SKM-1 treated with dmso at 0.1 percent for 144 hours (cell line): ENCODE measurements at regions not wholly inside any gene's neighbourhood (a gene's known extent, or its start where the extent isn't known, plus 50 kb on each side); places are given as distances from the start of the nearest gene placed in this dataset.
"Not testable (repeated sequence)": the region's sequence is repeated elsewhere in the genome, so short reads cannot be mapped to it uniquely, and the experiment has no call there.

Experiments used
- DNase-seq: peaks from one replicate; lab custom pipeline; 2025; ENCODE audit not compliant: unreplicated experiment; lab: John Stamatoyannopoulos, UW

DNA sequence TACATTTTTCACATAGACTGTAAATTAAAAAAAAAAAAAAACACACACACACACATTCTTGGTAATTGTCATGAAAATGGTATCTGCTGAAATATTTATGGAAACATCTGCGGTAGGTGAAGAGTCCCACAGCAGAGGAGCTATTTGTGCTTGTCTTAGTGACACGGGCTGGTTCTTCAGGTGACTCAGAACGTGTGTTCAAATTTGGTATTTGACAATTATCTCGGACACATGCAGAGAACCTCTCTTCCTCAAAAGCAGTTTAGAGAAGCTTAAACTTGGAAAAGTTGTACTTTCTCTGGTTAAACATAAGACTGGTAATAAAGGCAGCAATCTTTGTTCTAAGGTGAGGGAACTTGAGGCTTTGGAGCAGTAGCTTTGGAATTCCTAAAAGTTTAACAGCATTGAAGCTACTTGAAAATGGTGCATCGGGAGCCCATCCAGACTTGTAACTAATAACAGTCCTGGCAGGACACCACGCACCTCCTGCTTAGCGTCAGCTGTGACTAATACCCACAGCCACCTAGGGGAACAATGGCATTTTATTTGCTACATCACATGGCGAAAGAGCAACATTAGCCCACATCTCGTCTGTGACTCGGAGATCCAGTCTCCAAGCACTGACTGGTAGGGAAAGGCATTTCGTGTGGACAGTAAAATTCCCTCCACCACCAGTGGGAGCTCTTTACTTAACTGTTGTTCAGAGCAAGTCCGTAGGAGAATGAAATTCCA lies 1505.1 kb upstream of the SLC10A2 start:
- peak; percentile 22 for DNase-seq

DNA sequence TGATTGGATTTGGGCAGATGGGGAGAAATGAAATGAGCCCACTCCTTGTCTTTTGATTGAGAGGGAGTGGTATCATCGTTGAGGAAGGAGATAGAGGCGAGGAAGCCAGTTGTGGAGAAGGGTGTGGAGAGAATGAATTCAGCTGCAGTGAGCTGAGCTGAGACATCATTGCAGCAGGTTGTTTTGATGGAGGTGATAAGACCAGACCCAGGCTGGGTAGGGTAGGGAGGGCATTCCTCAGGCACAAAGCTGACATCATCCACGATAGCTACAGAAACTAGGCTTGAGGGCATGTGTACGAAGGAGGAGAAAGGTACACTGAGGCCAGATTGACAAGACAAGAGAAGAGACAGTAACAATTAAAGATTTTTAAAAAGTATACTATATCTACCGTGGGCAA lies 1500.9 kb upstream of the SLC10A2 start:
- DNase-seq: no peak

DNA sequence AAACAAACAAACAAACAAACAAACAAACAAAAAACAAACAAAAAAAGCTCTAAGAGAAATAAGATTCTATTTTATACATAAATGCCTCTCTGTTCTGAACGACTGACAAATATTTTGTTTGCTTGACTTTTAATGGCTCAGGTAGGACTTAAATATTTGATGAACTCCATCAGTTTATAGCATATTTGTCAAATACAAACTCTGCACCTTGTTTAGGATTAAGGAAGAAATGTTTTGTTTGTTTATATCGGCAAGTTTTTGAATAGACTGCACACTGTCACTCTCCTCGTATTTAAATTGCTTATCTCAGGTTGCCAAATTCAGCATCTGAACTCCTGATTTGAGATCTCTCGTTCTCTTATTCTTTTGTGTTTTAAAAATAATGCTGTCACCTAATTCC lies 1499.7 kb upstream of the SLC10A2 start:
- DNase-seq: no peak

DNA sequence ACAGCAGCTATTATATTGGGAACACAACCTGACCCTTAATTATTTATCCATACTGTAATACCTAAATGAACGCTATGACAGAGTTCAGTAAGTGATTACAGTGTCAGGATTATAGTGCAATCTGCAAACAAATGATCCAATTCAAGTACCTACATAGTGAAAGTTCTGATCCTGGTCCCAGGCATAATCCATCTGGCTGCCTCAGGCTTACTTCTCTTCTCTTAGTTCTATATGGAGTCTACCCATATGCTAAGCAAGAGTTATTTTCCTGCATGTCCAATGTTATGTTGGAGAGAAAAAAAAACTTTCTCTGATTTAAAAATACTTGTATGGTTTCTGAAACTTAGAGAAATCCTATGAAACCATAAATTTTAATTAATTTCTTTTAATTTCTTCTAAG lies 1487.7 kb upstream of the SLC10A2 start:
- DNase-seq: no peak

DNA sequence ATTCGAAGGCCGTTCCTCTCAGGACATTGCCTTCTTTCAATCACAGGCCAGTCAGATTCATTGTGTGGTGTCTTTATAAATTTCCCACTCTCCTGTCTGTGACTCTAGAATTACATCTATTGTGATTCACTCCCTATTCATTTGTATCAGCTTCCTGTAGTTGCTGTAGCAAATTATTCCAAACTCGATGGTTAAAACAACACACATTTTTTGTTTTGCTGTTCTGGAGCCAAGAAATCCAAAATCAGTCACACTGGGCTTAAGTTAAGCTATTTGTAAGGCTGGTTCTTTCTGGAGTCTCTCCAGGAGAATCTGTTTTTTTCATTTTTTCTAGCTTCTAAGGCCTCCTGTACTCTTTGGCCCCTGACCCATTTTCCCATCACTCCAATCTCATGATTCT lies 1487.0 kb upstream of the SLC10A2 start:
- DNase-seq: no peak

DNA sequence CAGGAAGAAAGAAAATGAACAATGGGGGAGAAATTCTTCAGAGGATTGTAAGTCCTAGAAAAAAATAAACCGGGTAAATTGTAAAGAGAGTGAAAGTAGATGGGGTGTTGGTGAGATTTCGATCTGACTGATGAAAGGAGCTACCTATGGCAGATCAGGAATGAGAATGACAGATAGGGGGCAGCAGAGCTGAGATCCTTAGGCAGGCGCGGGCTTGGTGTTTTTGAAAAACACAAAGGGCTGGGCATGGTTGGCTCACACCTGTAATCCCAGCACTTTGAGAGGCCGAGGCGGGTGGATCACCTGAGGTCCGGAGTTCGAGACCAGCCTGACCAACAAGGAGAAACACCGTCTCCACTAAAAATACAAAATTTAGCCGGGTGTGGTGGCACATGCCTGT lies 1468.6 kb upstream of the SLC10A2 start:
- DNase-seq: no peak

DNA sequence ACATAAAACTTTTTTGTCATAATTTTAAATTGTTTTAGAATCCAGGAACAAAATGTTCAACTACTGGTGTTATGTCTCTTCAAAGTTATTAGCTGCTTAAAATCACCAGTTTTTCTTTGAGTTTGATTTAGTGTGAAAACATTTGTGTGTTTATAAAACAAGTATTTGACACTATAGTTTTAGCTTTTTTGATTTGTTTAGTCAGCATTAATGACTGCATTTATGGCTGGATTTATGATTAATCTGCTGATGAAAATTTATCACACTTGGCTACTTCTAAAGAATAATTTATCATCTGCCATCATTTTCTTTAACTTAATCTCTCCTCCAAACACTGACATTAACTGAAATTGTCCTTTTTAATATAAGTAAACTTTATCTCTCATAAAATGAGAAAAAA lies 1465.9 kb upstream of the SLC10A2 start:
- no peak for DNase-seq

DNA sequence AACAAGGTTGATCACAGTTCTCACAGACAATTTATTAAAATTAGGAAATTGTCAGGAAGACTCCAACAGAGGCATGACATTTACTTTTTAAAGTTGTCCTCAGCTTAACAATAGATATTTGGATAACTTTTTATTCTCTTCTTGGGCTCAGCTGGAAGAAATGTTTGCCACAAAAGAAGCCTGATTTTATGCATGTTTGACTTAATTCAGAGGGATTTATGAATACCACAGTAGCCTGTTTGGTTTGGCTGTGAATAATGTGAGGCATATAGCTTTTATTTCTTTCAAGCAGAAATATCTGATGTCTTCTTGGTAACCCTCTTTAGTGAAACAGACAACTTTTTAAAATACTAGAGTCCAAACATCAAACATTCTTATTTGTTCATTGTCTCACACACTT lies 1464.5 kb upstream of the SLC10A2 start:
- no peak for DNase-seq

DNA sequence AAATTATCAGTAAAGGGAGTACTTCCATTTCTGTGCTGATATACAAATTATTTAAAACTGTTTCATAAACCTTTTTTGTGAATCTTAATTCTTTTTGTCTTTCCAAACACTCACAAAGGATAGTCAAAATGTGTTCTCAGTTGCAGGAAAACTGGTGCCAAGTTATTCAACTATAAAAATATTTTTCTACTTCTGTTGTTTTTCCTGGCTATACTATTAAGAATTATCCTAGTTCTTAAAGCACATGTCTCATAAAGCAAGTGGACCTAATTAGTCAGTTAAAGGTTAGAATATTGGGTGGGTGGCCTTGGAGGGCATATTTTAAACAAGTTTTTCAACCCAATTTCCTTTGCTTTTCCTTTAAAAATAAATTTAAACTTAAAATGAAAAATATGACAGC lies 1460.3 kb upstream of the SLC10A2 start:
- no peak for DNase-seq

DNA sequence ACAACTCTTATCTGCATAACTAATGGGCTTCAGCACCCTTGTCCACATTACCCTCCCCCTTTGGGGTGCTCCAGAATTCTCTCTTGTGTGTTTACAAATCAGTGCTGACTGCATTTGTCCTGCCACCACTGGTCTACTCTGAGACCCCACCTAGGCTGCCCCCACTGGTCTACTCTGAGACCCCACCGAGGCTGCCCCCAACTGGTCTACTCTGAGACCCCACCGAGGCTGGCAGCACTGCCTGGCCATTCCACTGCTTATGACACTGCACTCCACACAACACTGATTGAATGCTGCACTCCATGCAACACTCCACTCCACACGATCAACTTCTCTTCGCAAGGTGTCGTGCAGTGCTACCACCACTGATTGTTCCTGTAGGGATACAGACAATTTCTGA lies 1459.2 kb upstream of the SLC10A2 start:
- DNase-seq: no peak

DNA sequence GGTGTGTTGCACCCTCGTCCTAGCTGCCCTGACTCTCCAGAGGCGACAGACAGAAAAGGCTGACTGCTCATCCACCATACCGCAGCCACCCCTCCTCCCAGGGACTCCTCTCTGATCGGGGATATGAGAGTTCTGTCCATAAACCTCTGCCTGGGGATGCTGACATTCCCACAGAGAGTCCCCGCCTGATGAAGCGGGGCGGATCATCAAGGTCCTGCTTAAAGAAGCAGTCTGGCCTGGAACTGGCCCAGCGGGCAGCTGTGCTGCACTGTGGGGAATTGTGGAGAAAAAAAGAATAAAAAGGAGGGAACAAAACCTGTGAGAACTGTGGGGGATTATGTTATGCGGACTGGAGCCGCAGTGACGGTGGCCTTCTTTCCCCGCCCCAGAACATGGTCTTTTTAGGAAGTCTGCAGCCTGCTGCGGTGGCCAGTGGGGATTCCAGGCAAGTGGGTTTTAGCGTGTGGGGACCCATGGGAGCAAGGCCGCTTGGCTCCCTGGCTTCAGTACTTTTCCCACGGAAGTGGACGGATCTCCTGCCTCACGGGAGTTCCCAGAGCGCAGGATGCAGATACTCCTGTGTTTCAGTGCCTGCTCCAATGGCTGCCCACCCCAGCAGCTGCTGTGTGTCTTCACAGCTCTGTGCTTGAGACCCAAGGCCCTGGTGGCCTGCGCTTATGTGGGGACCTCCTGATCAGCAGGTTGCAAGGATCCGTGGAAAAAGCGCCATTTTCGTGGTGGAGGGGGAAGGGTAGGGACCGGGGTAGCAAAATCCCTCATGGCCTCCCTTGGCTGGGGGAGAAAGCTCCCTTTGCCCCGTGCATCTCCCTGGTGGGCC lies 1456.2 kb upstream of the SLC10A2 start:
- no peak for DNase-seq

DNA sequence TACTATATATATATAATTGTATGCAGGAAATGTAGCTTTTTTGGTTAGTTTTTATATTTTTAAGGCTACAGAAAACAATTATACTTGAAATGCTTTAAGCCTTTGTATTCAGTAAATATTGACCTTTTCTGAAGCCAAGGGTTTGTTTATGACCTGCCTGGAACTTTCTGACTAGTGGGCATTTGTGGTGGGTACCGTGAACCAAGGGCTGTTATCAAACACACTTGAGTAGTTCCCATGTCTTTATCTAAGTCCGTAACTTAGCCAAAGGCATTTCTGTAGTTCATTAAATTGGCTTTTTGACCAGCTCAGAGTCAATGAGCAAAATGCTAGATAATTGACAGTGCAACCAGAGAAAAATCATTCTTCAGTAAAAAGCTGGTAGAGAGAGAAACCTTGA lies 1444.2 kb upstream of the SLC10A2 start:
- DNase-seq: no peak

DNA sequence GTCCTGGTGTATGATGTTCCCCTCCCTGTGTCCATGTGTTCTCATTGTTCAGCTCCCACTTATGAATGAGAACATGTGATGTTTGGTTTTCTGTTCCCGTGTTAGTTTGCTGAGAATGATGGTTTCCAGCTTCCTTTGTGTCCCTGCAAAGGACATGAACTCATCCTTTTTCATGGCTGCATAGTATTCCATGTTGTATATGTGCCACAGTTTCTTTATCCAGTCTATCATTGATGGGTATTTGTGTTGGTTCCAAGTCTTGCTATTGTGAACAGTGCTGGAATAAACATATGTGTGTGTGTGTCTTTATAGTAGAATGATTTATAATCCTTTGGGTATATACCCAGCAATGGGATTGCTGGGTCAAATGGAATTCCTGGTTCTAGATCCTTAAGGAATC lies 1427.3 kb upstream of the SLC10A2 start:
- not testable (repeated sequence) for DNase-seq

DNA sequence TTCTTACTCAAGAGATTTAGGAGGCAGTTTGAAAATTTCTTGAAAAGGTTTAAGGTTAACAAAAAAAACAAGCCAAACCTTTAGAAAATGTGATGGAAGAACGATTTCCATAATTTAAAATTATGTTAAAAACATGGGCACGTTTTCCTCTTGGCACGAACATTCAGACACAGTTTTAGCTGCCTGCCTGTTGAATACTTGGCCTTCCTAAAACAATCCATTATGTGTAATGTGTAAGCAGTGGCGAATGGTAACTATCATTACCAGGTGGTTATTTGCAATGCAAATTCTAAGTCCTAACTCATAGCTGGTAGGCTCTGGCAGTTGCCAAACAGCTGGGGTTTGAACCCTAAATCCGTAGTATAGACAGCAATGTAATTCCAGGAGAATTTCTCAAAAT lies 1425.7 kb upstream of the SLC10A2 start:
- no peak for DNase-seq

DNA sequence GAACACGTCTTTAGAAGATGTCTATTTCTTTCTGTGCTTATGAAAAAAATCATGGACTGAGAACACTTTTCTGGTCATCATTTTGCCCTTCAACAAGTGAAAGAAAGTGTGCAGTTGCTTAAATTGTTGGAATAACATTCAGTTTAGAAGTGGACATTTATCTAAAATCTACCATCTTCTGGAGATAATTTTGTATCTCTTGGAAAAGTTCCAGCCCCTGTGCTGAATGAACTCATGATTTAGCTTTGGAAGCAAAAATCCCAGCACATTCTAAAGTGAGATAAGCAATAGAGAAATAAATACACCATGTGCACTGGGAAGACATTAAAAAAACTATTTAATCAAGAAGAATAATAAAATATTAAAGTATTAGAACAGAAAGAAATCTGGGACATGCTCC lies 1420.8 kb upstream of the SLC10A2 start:
- DNase-seq: no peak

DNA sequence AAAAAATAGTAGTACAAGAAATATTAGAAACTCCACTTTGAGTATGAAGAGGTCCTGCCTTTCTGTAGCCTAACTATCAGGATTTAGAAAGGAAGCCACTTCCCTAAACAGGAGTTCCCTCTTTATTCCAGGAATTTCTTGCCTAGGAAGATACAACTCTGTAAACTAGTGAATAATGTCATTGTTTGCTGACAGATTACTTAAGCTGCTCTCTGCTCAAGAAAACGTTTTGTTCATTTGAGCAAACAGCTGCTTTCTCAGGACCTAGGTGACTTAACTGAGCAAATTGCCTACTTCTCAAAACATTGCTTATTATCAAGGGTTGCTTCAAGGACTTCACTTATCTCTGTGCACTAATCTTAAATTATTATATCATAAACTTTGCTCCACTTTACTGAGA lies 1419.4 kb upstream of the SLC10A2 start:
- DNase-seq: no peak

DNA sequence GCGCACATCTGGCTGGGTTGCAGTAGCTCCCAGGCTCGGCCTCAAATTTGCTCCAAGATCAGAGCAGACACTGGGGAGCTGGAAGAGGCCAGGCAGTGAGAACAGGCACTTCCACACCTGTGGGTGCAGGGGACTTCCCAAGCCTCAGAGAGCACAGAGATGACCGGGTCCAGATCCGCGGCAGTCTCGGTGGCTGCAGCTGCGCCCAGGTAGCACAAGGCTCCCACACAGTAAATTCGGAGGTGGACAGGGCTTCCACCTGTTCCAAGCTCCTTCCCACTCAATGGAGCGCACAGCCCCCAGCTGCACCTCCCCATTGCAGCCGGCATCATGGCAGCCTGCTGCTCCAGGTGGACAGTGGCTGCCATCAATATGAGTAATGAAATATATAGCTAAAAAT lies 1417.4 kb upstream of the SLC10A2 start:
- no peak for DNase-seq

DNA sequence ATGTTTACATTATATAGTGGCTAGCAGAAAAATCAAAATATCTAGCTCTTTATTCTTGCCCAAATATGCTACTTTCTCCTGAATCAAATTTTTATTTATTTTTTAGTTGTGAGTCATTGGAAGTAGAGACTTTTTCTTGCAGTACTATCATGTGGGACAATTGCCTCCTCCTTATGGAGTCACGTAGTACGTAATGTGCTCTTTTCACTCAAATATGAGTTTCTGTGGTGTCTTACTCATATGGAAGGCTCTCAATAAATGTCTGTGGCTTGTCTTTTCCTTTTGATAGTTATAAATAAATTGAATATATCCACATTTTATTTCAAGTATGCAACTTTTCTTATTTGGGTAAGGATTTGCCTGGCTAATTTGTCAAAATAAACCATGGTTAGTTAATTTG lies 1411.0 kb upstream of the SLC10A2 start:
- no peak for DNase-seq

DNA sequence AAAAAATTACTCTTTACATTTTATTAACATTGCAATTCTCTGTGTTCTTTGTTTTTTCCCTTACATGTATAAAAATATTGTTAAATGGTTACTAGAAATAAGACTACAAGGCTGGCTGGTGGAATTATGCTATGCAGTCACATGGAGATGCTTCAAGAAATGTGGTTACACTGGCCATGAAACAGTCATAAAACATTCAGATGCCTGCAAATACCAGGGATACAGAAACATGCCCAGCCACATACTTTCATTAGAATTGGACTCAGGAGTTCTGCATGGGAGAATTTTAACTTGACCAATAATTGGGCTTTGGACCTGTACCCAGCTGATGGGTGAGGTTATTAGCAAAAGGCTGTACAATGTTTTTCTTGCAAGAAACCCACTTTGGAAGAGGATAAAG lies 1407.7 kb upstream of the SLC10A2 start:
- no peak for DNase-seq

DNA sequence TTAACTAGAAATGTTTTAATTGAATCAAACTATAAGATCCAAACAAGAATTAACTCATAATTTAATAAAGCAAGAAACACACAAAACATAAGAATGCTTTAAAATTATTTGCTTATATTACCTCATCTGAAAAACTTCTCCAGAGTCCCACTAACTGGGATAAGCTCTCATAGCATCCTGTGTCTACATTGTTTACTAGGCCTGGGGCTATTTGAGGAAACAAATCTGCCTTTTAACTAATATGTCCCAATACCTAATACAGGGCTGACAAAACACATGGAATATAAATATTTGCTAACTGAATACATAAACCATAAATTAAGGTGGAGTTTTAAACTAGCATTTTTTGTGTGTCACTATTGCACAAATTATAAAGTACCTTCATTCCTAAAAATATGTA lies 1399.8 kb upstream of the SLC10A2 start:
- DNase-seq: no peak

DNA sequence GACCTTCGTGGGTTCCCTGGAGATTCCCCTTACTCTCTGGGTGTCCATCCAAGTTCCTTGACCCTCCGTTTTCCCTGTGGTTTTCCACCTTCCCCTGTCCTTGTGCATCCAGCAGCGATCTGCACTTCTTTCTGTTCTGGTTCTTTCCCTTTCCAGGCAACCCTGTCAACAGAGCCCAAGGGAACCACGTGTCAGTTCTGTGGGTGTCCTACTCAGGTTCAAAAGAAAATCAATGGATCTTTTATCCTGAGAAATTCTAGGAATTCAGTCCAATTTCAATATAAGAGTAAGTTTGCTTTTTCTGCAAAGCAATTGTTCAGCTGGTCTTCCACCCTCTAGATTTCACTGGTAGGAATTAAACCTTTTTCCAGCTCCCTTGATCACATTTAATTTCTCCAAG lies 1394.8 kb upstream of the SLC10A2 start:
- no peak for DNase-seq

DNA sequence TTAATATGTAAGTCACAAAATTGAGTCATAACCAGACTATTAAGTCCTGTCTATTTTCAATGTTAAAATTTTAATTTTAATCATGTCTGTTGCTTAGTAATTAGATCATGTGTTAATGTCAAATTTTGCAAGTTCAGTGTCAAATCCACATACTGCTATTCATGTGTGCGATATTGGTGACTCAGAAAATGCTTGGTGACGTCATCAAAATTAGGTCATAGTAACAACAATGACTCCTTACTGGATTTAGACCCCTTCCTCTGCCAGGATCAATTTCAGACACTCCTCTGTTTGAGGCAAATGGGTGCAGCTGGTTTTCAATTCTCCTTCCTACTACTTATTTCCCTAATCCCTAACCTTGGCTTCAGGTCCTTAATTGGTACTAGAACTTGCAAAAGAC lies 1394.3 kb upstream of the SLC10A2 start:
- no peak for DNase-seq

DNA sequence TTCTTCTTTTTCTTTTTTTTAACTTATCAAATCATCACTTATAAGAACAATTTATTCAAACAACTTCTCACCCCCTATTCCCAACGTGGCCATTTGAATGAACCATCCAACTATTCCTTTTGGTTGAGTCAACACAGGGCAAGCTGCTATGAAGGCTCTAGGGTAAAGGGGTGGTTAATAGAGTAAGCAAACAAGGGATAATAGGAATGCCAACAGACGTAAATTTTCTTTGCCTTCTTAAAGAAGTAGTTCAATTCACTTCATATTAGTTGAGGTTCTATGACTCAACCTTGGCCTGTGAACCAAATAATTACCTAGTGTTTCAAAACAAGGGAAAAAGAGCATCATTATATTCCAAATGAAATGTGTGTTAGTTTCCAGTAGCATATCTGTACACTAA lies 1383.8 kb upstream of the SLC10A2 start:
- no peak for DNase-seq
